PC-3 (cell line): ENCODE measurements at regions not wholly inside any gene's neighbourhood (a gene's known extent, or its start where the extent isn't known, plus 50 kb on each side); places are given as distances from the start of the nearest gene placed in this dataset.

Experiments
- EZH2phosphoT487 ChIP-seq: fragments of 300-600 bp; sonication (generic); IDR thresholded peaks from 2 replicates; pipeline ENCODE4 v1.6.1; 2018; ENCODE audit warnings: mild to moderate bottlenecking, antibody characterized with exemption, low read length, borderline replicate concordance
- TF ChIP-seq, protein P1 (sequence below): fragments of 300-600 bp; sonication (generic); conservative IDR thresholded peaks from 2 replicates; pipeline ENCODE4 v1.5.1; 2017; ENCODE audit warnings: antibody characterized with exemption, low read depth, mild to moderate bottlenecking, low read length

DNA sequence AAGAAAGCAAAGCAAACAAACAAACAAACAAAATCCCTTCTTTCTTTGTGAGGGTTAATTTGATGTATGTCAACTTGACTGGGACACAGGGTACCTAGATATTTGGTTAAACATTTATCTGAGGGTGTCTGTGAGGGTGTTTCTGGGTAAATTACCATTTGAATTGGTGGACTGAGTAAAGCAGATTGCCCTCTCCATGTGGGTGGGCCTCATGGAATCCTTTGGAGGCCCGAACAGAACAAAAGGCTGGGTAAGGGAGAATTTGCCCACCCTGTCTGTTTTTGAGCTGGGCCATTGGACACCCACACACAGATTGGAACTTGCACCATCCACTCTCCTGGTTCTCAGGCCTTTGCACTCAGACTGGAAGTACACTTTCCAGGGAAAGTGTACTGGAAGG, 628.8 kb upstream of the CITED2 start:
- TF ChIP-seq, protein P1, sequence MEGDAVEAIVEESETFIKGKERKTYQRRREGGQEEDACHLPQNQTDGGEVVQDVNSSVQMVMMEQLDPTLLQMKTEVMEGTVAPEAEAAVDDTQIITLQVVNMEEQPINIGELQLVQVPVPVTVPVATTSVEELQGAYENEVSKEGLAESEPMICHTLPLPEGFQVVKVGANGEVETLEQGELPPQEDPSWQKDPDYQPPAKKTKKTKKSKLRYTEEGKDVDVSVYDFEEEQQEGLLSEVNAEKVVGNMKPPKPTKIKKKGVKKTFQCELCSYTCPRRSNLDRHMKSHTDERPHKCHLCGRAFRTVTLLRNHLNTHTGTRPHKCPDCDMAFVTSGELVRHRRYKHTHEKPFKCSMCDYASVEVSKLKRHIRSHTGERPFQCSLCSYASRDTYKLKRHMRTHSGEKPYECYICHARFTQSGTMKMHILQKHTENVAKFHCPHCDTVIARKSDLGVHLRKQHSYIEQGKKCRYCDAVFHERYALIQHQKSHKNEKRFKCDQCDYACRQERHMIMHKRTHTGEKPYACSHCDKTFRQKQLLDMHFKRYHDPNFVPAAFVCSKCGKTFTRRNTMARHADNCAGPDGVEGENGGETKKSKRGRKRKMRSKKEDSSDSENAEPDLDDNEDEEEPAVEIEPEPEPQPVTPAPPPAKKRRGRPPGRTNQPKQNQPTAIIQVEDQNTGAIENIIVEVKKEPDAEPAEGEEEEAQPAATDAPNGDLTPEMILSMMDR = no peak
- TF ChIP-seq EZH2phosphoT487 = no peak
